Bone marrow (tissue), 2 donors: ENCODE measurements at regions not wholly inside any gene's neighbourhood (a gene's known extent, or its start where the extent isn't known, plus 50 kb on each side); places are given as distances from the start of the nearest gene placed in this dataset.
"Not testable (repeated sequence)": the region's sequence is repeated elsewhere in the genome, so short reads cannot be mapped to it uniquely, and the experiment has no call there.

Source experiments
- DNase-seq, 2 donors: peaks; one replicate each; lab custom pipeline; 2025; lab: John Stamatoyannopoulos, UW

DNA sequence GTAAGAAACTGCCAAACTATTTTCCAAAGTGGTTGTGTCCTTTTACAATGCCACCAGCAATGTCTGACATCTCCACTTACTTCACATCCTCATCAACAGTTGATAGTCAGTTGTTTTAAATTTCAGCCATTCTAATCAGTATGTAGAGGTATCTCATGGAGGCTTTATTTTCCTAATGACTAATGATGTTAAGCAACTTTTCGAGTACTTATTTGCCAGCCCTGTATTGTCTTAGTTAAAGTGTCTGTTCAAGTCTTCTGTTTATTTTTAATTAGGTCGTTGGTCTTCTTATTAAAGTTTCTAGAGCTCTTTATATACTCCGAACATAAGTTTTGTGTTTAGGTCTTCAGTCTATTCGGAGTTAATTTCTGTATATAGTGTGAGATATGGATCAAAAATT lies 54.9 kb upstream of the NBPF12 start:
- not testable (repeated sequence) for DNase-seq

- not testable (repeated sequence) for DNase-seq
Measured at GRCh38 chr1:146881096-146881495, 57.0 kb upstream of the NBPF12 start.

DNA sequence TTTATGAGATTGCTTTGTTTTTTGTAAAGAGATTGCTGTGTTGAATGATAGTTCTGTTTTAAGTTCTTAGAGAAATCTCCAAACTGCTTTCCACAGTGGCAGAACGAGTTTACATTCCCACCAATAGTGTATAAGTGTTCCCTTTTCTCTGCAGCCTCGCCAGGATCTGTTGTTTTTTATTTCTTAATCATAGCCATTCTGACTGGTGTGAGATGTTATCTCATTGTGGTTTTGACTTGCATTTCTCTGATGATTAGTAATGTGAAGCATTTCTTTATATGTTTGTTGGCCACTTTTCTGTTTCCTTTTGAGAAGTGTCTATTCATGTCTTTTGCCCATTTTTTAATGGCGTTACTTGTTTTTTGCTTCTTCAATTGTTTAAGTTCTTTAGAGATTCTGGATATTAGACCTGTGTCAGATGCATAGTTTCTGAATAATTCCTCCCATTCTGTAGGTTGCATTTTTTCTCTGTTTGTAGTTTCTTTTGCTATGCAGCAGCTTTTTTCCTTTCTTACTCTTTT lies 74.3 kb upstream of the NBPF12 start:
- DNase-seq: not testable (repeated sequence)

DNA sequence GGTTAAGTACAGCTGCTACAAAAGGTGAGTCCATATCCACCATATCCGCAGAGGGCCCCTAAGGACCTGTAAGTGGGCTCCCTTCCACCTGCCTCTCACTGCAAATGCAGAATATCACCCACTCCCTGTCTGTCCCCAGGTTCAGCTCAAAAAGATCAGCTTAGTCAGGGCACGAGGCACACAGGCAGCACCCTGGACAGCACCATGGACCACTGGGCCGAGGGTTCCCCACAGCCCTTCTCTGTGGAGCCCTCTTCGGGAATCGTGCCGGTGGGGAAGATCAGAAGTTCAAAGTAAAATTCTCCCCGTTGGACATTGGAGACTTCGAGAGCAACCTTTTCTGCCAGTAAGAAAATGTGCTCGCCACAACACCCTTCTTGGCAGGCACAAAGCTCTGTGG lies 85.0 kb upstream of the NBPF12 start:
- not testable (repeated sequence) for DNase-seq

GRCh38 chr1:146850352-146850889 lies 87.7 kb upstream of the NBPF12 start:
- DNase-seq: not testable (repeated sequence)

DNA sequence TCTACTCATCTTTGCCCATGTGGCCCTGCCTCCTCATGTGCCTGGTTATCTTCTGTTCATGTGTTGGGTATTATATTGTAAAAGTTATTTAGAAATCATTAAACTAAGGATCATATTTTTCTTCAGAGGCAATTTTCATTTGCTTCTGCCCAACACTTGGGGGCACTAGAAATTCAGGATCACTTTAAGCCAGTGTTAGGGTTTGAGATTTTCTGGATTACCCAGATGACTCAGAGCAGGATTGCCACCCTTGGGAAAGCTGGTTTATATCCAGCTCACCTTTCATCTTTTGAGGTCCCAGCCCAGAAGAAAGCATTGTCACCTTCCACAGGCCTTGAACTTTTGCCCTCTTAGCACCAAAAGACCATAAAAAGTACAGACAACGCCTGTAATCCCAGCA lies 99.4 kb upstream of the NBPF12 start:
- not testable (repeated sequence) for DNase-seq

DNA sequence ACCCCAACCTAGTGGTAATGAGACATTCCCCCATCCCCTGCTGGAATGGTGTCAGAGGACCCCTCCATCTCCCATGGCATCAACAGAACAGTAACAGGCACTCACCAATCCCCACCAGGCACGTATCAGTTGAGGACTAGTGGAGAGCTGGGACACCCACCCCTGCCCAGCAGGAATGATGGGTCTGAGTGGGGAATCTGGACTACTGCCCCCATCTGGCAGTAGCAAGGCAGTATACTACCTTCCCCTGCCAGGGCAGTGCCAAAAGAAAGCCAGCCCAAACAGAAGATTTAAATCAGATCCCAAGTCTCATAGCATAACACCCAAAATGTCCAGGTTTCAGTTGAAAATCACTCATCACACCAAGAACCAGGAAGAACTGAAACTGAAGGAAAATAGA lies 111.2 kb upstream of the NBPF12 start:
- DNase-seq: not testable (repeated sequence)

- not testable (repeated sequence) for DNase-seq
Measured at GRCh38 chr1:146794236-146794635, 143.9 kb upstream of the NBPF12 start.

DNA sequence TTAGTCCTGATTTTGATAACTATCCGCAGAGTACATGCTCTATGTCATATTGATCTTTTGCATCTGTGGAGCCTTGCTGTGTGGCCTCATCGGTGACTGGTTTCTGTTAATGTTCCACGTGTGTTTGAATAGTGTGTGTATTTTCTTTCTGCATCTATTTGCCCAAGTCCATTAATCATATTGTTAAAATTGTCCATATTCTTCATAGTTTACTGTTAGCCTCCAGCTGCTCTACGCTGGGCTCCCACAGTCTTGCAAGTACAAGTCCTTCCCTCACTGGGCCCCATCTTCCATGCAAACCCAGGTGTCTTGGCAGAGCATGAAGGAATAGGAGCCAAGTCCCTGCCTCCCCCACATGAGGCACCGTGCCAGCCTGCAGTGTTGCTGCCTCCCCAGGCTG lies 145.4 kb upstream of the NBPF12 start:
- not testable (repeated sequence) for DNase-seq

- not testable (repeated sequence) for DNase-seq
Measured at GRCh38 chr1:146784212-146784940, 153.7 kb upstream of the NBPF12 start.

DNA sequence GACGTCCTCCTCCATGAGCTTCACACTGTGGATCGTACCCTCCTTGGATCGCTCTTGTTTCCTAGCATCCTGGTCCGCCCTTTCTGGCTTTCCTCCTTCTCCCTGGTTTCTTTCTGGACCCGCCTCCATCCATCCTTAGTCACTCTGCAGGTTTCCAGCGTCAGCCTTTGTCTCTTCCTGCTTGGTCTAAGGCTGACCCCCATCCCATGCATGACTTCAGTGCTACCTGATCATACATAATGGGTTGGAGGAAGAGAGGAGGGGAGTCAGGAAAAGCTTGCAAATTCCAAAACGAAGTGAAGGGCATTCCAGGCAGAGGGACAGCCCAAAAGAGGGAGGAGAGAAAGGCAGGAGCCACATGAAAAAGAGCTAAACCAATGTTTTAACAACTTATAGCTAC lies 156.9 kb upstream of the NBPF12 start:
- not testable (repeated sequence) for DNase-seq

DNA sequence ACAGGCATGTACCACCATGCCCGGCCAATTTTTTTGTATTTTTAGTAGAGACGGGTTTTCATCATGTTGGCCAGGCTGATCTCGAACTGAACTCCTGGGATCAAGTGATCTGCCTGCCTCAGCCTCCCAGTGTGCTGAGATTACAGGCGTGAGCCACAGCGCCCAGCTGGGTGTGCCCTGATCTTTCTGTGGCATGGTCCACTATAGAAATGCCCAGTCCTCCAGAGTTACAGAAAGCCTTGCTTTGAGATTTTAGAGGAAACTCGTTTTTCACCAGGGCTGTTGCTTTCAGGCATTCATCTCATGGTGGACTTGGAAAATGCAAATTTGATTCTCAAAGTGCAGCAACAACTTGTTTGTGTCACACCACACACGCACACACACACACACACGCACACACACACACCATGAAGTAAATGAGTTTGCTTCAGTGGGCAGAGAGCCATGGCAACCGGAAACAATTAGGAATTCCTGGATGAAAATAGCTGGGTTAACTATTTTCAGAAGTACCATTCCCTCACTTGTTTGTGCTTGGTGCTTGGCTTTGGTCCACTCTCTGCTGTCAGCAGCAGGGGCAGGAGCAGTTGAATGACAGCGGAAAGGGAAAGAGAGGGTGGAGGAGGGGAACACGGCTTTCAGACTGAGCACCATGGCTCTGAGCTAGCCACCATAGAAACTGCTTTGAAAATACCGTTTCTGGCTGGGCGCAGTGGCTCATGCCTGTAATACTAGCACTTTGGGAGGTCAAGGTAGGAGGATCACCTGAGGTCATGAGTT lies 160.1 kb upstream of the NBPF12 start:
- DNase-seq: not testable (repeated sequence)

DNA sequence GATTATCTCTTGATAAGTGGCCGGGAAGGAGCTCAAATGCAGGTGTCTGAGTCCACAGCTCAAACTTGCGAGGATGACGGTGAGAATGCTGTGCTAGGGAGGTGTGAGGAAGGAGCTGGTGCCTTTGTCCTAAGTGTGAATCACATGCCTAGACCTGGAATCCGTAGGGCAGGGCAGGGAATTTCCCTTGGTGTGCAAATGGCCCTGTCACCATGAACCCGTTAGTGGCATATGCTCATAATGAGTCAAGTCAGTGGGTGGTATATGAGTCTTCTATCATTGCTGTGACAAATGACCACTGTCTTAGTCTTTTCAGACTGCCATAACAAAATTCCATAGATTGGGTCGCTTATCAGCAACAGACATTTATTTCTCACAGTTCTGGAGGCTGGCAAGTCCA lies 163.1 kb upstream of the NBPF12 start:
- DNase-seq: not testable (repeated sequence)

DNA sequence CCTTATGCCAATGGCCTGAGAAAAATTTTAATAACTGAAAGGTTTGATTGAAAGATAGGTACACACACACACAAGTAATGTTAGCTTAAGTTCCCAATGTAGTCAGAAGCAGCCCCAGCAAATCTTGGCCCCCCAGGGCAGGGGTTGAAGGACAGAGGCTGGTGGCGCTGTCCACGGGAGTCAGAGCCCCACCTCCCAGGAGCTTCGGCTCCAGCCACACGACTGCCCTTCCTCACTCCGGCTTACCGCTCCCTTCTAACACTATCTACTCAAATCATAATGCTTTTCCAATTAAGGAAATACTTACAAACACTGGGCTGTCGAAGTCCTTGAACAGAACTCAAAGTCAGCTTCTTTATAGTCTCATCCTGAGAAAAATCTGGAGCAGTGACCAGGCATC lies 163.9 kb upstream of the NBPF12 start:
- not testable (repeated sequence) for DNase-seq

GRCh38 chr1:146771409-146771808 lies 166.7 kb upstream of the NBPF12 start:
- not testable (repeated sequence) for DNase-seq

DNA sequence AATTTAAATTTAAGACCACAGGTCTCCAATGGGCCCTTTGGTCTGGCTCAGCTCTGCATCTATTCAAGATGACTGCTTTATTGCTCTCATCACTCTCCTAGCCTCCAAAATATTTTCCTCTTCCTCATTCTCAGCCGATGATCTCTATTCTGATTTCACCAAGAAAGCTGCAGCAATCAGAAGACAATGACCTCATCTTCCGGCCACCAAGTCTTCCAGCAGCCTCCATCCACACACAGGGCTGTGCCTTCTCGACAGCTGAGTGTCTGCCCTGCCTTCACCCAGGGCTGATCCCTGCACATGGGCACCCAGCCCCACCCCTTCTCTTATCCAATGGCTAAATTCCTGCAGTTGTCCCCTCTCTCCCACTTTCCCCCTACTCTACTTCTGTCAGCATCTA lies 167.1 kb upstream of the NBPF12 start:
- not testable (repeated sequence) for DNase-seq

GRCh38 chr1:146763234-146763633 lies 174.9 kb upstream of the NBPF12 start:
- not testable (repeated sequence) for DNase-seq

DNA sequence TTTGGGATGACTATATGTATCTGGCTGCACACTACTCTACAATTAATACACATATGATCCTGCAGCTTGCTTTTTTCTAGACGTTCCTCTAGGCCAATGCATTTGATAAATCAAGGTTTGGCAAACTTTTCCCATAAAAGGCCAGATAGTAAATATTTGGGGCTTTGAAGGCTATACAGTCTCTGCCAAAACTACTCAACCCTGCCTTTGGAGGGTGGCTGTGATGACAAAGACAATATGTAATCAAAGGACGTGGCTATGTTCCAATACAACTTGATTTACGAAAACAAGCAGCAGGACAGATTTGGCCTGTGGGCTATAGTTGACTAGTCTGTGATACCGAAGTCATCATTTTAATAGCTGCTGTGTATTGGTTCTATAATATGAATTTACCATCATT lies 181.3 kb upstream of the NBPF12 start:
- DNase-seq: not testable (repeated sequence)

GRCh38 chr1:146748686-146749085 lies 189.4 kb upstream of the NBPF12 start:
- DNase-seq: not testable (repeated sequence)

DNA sequence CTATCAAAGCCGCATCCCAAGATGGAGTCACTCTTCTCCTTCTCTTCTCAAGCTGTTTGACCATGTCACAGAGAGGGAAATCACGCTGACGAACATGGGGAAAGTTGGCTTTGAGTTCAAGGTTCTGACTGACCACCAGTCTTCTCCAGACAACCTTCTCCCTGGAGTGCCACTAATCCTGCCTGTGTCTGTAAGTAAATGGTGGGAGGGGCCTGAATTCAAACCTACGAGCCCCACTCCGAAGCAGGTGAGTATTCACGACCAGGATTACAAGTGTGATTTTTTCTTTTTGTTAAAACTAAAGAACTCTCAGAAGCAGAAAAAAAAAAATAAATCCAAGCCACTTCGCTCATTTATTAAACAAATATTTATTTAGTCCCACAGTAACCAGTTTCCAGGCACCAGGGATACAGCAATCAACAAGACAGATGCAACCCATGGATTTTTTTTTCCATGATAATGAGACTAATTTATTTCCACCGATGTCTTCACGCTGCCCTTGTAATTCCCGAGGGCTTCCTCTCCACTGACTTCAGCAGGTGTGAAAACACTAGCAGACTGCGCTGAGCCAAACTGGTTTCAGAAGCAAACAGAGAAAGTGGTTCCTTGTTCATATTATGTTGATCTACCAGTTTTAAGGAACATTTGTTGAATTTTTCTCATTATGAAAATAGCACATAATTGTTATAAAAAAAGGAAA lies 206.0 kb upstream of the NBPF12 start:
- not testable (repeated sequence) for DNase-seq

DNA sequence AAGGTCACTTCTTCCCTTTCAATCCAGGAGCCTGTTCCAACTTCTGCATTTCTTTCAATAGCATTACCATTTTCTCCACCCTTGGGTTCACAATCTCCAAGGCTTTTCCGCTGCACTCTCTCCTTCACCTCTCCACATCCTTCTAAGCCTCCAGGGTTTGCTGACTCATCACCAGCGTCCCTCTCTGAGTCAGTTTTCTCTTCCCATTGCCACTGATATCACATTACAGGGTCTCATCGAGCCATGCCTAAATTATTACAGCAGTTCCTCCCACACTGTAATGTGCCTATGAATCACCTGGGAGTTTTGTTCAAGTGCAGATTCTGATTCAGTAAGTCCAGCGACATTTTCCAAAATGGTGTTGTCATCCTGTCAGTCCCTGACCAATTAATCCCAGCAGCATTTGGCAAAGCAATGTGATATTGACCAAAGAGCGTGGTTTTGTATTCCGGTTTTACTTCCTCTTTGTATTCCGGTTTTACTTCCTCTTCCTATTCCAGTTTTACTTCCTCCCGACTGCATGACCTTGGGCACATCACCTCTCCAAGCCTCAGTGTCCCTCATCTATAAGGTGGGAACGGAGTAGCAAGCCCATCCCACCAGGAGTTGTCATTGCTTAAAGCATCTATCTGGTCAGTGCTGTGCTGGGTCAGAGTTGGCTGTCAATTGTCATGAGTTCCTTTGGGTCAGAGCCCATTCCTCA lies 208.3 kb upstream of the NBPF12 start:
- not testable (repeated sequence) for DNase-seq
